ENCODE measurements at regions not wholly inside any gene's neighbourhood (a gene's known extent, or its start where the extent isn't known, plus 50 kb on each side); places are given as distances from the start of the nearest gene placed in this dataset.
A peak's percentile ranks its signal among the peaks of the same experiment; 100 is the strongest.

- no peak for DNase-seq (ENCODE audit: low spot score)
These were observed 50.6 kb upstream of the SMNDC1 start for GRCh38 chr10:110355141-110355831.

- DNase-seq (ENCODE audit: low spot score): no peak
These were observed 51.4 kb upstream of the SMNDC1 start for GRCh38 chr10:110355922-110356627.

- DNase-seq (ENCODE audit: low spot score): no peak
These were observed 52.0 kb upstream of the SMNDC1 start for GRCh38 chr10:110356628-110357245.

- no peak for DNase-seq (ENCODE audit: low spot score)
These were observed 52.6 kb upstream of the SMNDC1 start for GRCh38 chr10:110357252-110357780.

GRCh38 chr10:110357871-110358270 is 53.2 kb upstream of the SMNDC1 start:
- no peak for DNase-seq (ENCODE audit: low spot score)

DNA sequence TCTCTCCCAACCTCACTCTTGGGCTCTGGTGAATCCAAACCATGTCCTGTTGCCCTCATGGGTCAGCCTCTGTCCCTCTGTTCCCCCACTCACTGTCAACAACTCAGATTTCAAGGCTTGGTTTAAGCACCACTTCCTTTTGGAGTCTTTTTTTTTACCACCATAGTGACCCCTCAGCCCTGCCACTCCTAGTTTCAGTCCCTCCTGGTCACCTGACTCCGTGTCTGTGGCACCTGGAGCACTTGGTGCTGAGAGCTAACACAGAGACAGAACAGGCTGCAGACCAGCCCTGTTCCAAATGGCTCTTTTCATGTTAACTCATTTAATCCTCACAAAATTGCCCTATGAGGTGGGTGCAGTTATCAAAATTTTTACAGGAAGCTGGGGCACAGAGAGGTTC is 53.6 kb upstream of the SMNDC1 start:
- DNase-seq (ENCODE audit: low spot score): no peak

DNA sequence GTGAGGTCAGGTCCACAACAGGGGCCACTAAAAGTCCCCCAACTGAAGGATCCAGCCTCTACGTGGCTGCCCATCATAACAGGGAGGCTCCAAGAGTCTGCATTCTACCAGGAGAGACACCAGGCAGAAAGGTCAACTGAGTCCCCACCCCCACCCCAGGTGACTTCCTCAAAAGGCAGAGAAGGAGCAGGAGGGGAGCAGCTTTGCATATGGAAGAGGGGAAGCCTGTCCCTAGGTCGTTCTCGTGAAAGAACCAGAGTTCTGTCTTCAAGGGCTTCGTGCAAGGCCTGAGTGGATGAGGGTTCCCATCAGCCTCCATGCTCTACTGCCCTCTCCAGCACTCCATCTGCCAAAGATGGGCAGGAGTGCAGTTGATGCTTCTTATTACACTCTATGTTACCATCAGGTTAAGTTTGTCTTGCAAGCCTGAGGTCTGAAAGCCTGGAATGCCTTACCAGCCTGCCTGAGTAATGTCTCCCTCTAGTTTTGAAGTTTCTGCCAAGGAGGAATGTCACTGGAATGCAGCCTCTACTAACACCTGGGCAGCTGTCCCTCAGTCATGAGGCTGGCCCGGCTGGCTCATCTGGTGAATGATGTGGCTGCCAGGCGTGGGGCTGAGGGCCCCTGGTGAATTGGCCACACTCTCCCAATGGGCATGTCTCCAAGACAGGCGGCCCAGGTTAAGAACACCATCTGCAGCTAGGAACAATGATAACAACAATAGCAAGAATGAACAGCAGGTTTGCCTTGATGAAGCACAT is 54.3 kb upstream of the SMNDC1 start:
- DNase-seq (ENCODE audit: low spot score): no peak

- DNase-seq (ENCODE audit: low spot score): no peak
These were observed 56.2 kb upstream of the SMNDC1 start for GRCh38 chr10:110360857-110361474.

DNA sequence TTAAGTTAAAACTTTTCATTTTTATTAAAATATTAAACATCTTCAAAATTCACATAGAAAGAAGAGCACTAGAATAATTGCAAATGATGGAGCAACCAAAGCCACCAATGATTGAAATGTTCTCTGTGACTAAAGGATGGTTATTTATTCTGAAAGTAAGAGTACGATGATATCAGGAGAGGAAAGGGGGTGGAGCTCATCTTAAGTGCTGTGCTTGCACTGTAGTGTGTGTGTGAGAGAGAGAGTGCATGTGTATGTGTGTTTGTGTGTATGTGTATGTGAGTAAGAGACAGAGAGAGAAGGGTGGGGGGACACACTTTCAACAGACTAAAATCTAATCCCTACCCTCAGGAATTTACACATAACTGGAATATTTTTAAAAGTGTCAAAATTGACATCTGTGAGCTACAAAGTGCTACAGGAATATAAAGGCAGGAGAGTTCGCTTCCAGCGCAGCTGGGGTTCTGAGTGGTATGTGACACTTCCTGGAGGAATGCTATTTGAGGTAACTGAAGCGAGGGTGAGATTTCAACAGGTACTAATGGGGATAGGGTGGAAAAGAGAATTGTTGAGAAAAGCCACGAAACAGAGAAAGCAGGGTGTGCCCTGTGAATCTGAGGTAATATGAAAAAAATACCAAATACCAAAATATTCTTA is 57.2 kb upstream of the SMNDC1 start:
- DNase-seq (ENCODE audit: low spot score): no peak

- no peak for DNase-seq (ENCODE audit: low spot score)
These were observed 59.1 kb upstream of the SMNDC1 start for GRCh38 chr10:110363572-110364411.

DNA sequence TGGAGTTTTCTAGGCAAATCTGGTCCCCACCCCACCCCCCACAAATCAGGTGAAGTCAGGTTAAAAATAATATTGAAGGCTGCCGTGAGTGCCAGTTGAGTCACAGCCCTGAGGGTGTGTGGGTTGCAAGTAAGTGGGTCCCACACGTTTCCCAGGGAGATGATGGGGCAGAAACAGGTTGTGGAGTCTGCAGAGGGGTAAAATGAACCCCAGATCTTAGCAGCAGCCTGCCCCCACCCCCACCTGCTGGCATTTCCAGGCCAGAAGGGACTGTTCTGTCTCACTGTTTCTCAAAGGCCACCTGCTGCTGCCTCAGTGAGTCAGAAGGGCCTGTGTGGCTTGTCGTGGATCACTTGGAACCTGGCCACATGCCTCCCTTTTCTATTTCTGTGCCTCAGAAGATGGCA is 59.8 kb upstream of the SMNDC1 start:
- DNase-seq (ENCODE audit: low spot score): no peak

DNA sequence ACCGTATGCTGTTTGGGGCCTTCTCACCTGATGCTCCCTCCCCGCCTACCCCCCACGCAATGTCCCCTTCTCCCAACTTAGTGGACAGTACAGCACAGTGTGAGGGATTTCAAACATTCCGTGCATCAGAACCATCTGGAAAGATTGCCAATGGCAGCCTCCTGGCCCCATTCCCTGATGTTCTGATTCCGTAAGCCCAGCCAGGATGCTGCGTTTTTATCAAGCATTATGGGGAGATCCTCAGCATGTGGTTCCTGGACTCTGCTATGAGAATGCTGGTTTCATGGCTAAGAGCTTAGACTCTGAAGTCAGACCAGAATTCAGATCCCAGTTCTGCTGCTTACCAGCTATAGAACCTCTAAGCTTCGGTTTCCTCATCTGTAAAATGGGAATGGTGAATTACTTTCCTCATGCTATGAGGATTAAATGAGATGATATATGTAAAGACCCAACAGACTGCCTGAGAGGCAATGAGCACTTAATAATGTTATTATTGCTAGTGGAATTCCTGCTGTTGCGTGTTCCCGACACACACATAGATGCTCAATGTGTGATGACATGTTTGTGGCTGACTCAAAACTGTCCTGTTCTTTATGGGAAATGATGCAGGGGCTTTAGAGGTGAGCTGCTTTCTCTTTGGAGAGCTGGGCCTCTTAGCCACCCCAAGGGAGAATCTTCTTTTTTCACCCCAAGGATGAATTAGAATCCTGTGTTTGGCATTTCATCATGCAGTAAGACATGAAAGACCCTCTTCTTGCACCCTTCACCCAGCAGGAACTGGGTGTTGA is 60.8 kb upstream of the SMNDC1 start:
- no peak for DNase-seq (ENCODE audit: low spot score)

GRCh38 chr10:110366635-110367034 is 61.9 kb upstream of the SMNDC1 start:
- no peak for DNase-seq (ENCODE audit: low spot score)

DNA sequence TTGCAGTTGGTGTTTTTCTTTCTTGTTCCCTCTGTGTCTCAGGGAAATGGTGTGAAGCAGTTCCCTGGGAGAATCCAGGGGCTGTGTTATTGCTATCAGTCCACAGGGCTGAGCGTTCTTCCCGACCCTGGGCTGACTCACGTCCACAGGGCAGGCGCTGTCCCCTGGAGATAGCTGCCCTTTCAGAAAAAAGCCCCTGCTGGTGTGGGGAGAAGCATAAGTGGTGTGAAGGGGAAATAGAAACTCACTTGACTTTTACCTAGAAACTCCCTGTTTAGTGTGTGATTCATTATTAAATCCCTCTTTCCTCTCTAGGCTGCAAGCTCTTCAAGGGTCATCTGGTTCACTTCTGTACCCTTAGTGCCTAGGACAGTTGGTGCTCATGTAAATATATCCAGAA is 63.3 kb upstream of the SMNDC1 start:
- DNase-seq (ENCODE audit: low spot score): no peak

GRCh38 chr10:110368556-110368955 is 63.8 kb upstream of the SMNDC1 start:
- DNase-seq (ENCODE audit: low spot score): no peak

DNA sequence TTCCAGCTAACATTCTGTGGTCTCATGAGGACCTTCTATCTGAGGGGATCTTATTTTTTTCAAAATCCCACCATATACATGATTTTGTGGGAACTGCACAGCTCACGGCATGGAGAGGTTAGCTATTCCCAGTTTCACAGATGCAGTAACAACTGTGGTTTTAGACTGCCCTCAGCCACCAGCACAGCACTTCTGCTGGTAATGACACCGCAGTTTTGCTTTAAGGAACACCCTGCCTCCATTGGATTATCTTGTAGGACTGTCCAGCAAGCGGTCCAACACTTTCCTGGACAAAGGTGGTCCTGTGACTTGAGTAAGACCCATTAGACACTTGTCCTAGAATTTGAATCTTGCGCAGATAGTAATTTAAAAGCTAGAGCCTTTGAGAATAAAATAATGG is 65.3 kb upstream of the SMNDC1 start:
- no peak for DNase-seq (ENCODE audit: low spot score)

- peak; percentile 10 for DNase-seq (ENCODE audit: low spot score)
These were observed 67.9 kb upstream of the SMNDC1 start for GRCh38 chr10:110372656-110373055.

- no peak for DNase-seq (ENCODE audit: low spot score)
These were observed 68.3 kb upstream of the SMNDC1 start for GRCh38 chr10:110373059-110373458.

- no peak for DNase-seq (ENCODE audit: low spot score)
These were observed 69.3 kb upstream of the SMNDC1 start for GRCh38 chr10:110373857-110374654.

All from COLO829 (cell line).